ENCODE measurements at regions not wholly inside any gene's neighbourhood (a gene's known extent, or its start where the extent isn't known, plus 50 kb on each side); places are given as distances from the start of the nearest gene placed in this dataset.

DNA sequence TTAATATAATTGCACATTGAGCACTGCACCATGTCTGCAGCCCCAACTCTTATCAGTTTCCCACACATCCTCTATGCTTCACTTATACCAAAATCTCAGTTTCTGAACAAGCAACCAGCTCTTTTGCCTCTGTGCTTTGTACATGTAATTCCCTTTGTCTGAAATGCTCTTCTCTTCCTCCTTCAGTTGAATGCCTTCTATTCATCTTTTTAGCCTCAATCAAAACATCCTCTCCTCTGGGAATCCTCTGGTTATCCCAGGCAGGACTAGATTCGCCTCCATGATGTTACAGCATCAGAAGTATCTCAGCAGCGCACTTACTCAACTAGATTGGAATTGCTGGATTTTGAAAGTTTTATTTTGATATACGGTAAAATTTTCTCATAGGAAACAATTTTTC lies 143.3 kb downstream of the GAS1 start:
- no peak for DNase-seq
- intact Hi-C loops (cut with DNase I): no loop called here
- Histone ChIP-seq H3K27ac (no peak overlapping the region), H3K4me3 (no peak overlapping the region), H3K4me1 (no peaks in the 10 kb centered on the region), H3K9me3 (no peaks in the 10 kb centered on the region), H3K27me3 (peaks cover 8% of the 10 kb centered on the region), H3K36me3 (no peaks in the 10 kb centered on the region)
- no peak for ATAC-seq
- no peak for TF ChIP-seq CTCF (IDR thresholded peaks at IDR 0.05)

GRCh38 chr9:86802900-86803673 lies 144.2 kb downstream of the GAS1 start:
- DNase-seq (no peak), ATAC-seq (no peak)
- intact Hi-C loops (cut with DNase I): no loop called here
- no peaks in the 10 kb centered on the region for H3K9me3 ChIP-seq
- no peak overlapping the region for H3K27ac ChIP-seq
- TF ChIP-seq CTCF (IDR thresholded peaks at IDR 0.05): no peak
- peaks cover 8% of the 10 kb centered on the region for H3K27me3 ChIP-seq
- H3K4me3 ChIP-seq: no peak overlapping the region
- H3K36me3 ChIP-seq: no peaks in the 10 kb centered on the region
- no peaks in the 10 kb centered on the region for H3K4me1 ChIP-seq

DNA sequence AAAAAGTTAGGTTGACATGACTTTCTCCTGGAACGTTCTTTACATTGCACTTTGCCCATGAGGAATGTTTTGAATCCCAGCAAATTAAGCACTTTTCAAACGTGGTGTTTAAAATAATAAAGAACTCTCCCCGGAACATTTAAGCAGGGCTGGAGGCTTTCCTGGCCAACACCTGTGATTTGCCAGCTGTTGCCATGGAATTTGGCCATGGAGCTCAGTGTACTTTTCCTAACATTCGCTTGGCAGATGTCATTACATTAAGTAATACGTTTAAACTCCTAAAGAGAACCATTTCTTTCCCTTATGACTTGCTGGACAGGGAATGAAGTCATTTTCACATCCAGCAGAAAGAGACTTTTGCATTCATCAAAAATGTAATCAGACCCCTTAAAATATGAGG lies 146.1 kb downstream of the GAS1 start:
- no peak for TF ChIP-seq CTCF (IDR thresholded peaks at IDR 0.05)
- H3K36me3 ChIP-seq: no peaks in the 10 kb centered on the region
- no peak for ATAC-seq
- no peaks in the 10 kb centered on the region for H3K4me1 ChIP-seq
- no peak overlapping the region for H3K4me3 ChIP-seq
- H3K27ac ChIP-seq: no peak overlapping the region
- DNase-seq: no peak
- H3K9me3 ChIP-seq: no peaks in the 10 kb centered on the region
- intact Hi-C loops (cut with DNase I): no loop called here
- H3K27me3 ChIP-seq: peaks cover 16% of the 10 kb centered on the region

- H3K27me3 ChIP-seq: peaks cover 16% of the 10 kb centered on the region
Measured at GRCh38 chr9:86800681-86801080, 146.6 kb downstream of the GAS1 start.

DNA sequence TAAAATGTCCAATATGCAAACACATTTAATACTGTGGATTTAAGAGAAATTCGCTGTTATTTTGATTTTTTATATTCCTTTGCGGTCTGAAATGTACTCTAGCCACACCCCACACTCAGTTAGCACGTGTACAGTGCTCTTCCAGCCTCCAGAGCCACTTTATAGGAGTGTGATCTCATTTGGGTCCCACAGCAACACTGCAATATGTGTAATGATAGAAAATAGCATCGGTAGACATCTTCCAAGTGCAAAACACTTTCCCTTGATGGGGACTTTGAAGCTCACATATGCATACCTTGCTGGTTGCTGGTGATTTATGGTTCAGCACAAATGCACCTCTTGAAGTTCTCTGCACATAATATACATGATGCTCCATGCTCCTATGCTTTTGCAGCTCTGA lies 148.3 kb downstream of the GAS1 start:
- H3K4me3 ChIP-seq: no peak overlapping the region
- ATAC-seq: no peak
- no peak for DNase-seq
- H3K4me1 ChIP-seq: no peaks in the 10 kb centered on the region
- no peak overlapping the region for H3K27ac ChIP-seq
- H3K36me3 ChIP-seq: no peaks in the 10 kb centered on the region
- peaks cover 16% of the 10 kb centered on the region for H3K27me3 ChIP-seq
- intact Hi-C loops (cut with DNase I): no loop called here
- no peak for TF ChIP-seq CTCF (IDR thresholded peaks at IDR 0.05)
- no peaks in the 10 kb centered on the region for H3K9me3 ChIP-seq

More at GRCh38 chr9:86800681-86801080, 146.6 kb downstream of the GAS1 start:
- H3K4me1 ChIP-seq: no peaks in the 10 kb centered on the region
- H3K27ac ChIP-seq: no peak overlapping the region
- DNase-seq: no peak
- intact Hi-C loops (cut with DNase I): no loop called here
- H3K36me3 ChIP-seq: no peaks in the 10 kb centered on the region
- no peak overlapping the region for H3K4me3 ChIP-seq
- ATAC-seq: no peak
- no peak for TF ChIP-seq CTCF (IDR thresholded peaks at IDR 0.05)
- H3K9me3 ChIP-seq: no peaks in the 10 kb centered on the region

DNA sequence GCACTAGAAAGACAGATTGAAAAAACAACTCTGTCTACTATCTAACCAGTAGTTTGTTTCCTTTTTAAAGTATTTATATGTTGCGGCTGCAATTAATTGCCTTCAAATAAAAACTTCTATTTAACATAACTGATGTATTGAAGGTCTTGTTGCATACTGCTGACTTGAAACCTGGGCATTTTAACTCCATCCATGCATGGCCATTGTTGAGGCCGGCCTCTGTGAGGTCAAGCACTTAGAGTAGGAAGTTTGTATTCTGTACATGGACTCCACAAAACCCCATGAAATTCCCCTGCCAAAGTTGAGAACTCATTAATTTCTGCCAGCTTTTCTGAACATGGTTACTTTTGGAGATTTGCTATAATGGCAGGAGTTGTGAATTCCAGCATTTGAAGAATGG lies 150.6 kb downstream of the GAS1 start:
- Histone ChIP-seq H3K4me1 (no peaks in the 10 kb centered on the region), H3K36me3 (no peaks in the 10 kb centered on the region), H3K27ac (no peak overlapping the region), H3K27me3 (peaks cover 16% of the 10 kb centered on the region), H3K9me3 (no peaks in the 10 kb centered on the region), H3K4me3 (no peak overlapping the region)
- no peak for ATAC-seq
- no peak for DNase-seq
- no peak for TF ChIP-seq CTCF (IDR thresholded peaks at IDR 0.05)
- intact Hi-C loops (cut with DNase I): no loop called here

Measured in upper lobe of right lung (tissue), 1 donor.